GM23338 (cell line): ENCODE measurements at regions not wholly inside any gene's neighbourhood (a gene's known extent, or its start where the extent isn't known, plus 50 kb on each side); places are given as distances from the start of the nearest gene placed in this dataset.

Experiments used
- ATAC-seq: fragments of 200-7000 bp; cut with Tn5 transposase; 3 replicates; pipeline ENCODE4 v1.9.1; 2020
- DNase-seq: peaks from one replicate; pipeline ENCODE4 v3.0.0-alpha.2; 2015; ENCODE audit warnings: low spot score
- H2AFZ ChIP-seq: fragments of 200-600 bp; sonication (generic); 2 replicates; pipeline ENCODE4 v1.8.0; 2016; ENCODE audit warnings: antibody characterized with exemption, mild to moderate bottlenecking, moderate library complexity
- H3F3A ChIP-seq: fragments of 200-600 bp; sonication (generic); replicated peaks from 2 replicates; pipeline ENCODE4 v1.8.0; 2017; ENCODE audit warnings: antibody characterized with exemption, mixed run types, low read depth
- H3K27ac ChIP-seq: fragments of 200-600 bp; sonication (generic); 2 replicates; pipeline ENCODE4 v1.6.1; 2016; ENCODE audit warnings: low read depth
- H3K27me3 ChIP-seq: fragments of 200-600 bp; sonication (generic); 2 replicates; pipeline ENCODE4 v1.8.0; 2016; ENCODE audit warnings: mild to moderate bottlenecking, mixed run types, moderate library complexity; ENCODE audit not compliant: insufficient read depth
- H3K36me3 ChIP-seq: fragments of 200-600 bp; sonication (generic); 2 replicates; pipeline ENCODE4 v1.8.0; 2016; ENCODE audit warnings: mild to moderate bottlenecking; ENCODE audit not compliant: insufficient read depth
- H3K4me1 ChIP-seq: fragments of 200-600 bp; sonication (generic); 2 replicates; pipeline ENCODE4 v1.8.0; 2016; ENCODE audit warnings: mild to moderate bottlenecking, moderate library complexity; ENCODE audit not compliant: insufficient read depth
- H3K4me2 ChIP-seq: fragments of 200-600 bp; sonication (generic); 2 replicates; pipeline ENCODE4 v1.7.1; 2017; ENCODE audit warnings: mixed run types
- H3K4me3 ChIP-seq: fragments of 200-600 bp; sonication (generic); 2 replicates; pipeline ENCODE4 v1.6.1; 2016; ENCODE audit warnings: mixed run types
- H3K79me2 ChIP-seq: fragments of 200-600 bp; sonication (generic); replicated peaks from 2 replicates; pipeline ENCODE4 v1.8.0; 2017; ENCODE audit warnings: mild to moderate bottlenecking; ENCODE audit not compliant: insufficient read depth
- H3K9me2 ChIP-seq: fragments of 200-600 bp; sonication (generic); 2 replicates; pipeline ENCODE4 v1.8.0; 2017; ENCODE audit not compliant: insufficient read depth
- H4K20me1 ChIP-seq: fragments of 200-600 bp; sonication (generic); replicated peaks from 2 replicates; pipeline ENCODE4 v1.8.0; 2017; ENCODE audit warnings: mild to moderate bottlenecking; ENCODE audit not compliant: insufficient read depth
- H3K27ac Mint-ChIP-seq: 2 replicates; pipeline ENCODE4 v1.8.0; 2020; ENCODE audit warnings: inconsistent platforms, mild to moderate bottlenecking, moderate library complexity, mixed read lengths
- H3K27me3 Mint-ChIP-seq: 3 replicates; pipeline ENCODE4 v1.8.0; 2022; ENCODE audit warnings: low read depth, mild to moderate bottlenecking, moderate library complexity, mixed read lengths, inconsistent platforms; ENCODE audit not compliant: insufficient read depth, poor library complexity
- H3K36me3 Mint-ChIP-seq: 3 replicates; pipeline ENCODE4 v1.8.0; 2021; ENCODE audit warnings: low read depth, mild to moderate bottlenecking, inconsistent platforms, moderate library complexity, mixed read lengths
- H3K4me1 Mint-ChIP-seq: 3 replicates; pipeline ENCODE4 v1.8.0; 2020; ENCODE audit warnings: mild to moderate bottlenecking, inconsistent platforms, mixed read lengths
- H3K4me3 Mint-ChIP-seq: 3 replicates; pipeline ENCODE4 v1.8.0; 2021; ENCODE audit warnings: moderate library complexity, mild to moderate bottlenecking, inconsistent platforms, mixed read lengths
- H3K9me3 Mint-ChIP-seq: 3 replicates; pipeline ENCODE4 v1.8.0; 2020; ENCODE audit warnings: moderate library complexity, mild to moderate bottlenecking, inconsistent platforms, mixed read lengths
- CREB1 ChIP-seq: fragments of 250-450 bp; sonication (Bioruptor Pico); IDR thresholded peaks from 2 replicates; pipeline ENCODE4 v1.5.0; 2020; ENCODE audit warnings: low read depth, mild to moderate bottlenecking, moderate library complexity
- ETS1 ChIP-seq: IDR thresholded peaks from 2 replicates; pipeline ENCODE4 v1.6.1; 2016; ENCODE audit warnings: antibody characterized with exemption
- EZH2 ChIP-seq: fragments of 200-600 bp; sonication (generic); IDR thresholded peaks from one replicate; pipeline ENCODE4 v1.8.0; 2017; ENCODE audit warnings: antibody characterized with exemption, mild to moderate bottlenecking, low read depth; ENCODE audit not compliant: unreplicated experiment
- EZH2phosphoT487 ChIP-seq: fragments of 200-600 bp; sonication (generic); IDR thresholded peaks from one replicate; pipeline ENCODE4 v1.8.1; 2018; ENCODE audit warnings: antibody characterized with exemption; ENCODE audit not compliant: unreplicated experiment
- NANOG ChIP-seq: IDR thresholded peaks from 2 replicates; pipeline ENCODE4 v1.6.1; 2016; ENCODE audit warnings: antibody characterized with exemption, borderline replicate concordance
- POLR2AphosphoS5 ChIP-seq: IDR thresholded peaks from 2 replicates; pipeline ENCODE4 v1.6.1; 2016; ENCODE audit warnings: antibody characterized with exemption, low read depth
- REST ChIP-seq: IDR thresholded peaks from one replicate; pipeline ENCODE4 v1.6.1; 2018; ENCODE audit warnings: antibody characterized with exemption; ENCODE audit not compliant: unreplicated experiment
- STAT1 ChIP-seq: IDR thresholded peaks from one replicate; pipeline ENCODE4 v1.6.1; 2016; ENCODE audit warnings: antibody characterized with exemption; ENCODE audit not compliant: unreplicated experiment
- ZNF114 ChIP-seq: fragments of 250-450 bp; sonication (Bioruptor Pico); IDR thresholded peaks from 2 replicates; pipeline ENCODE4 v1.5.0; 2020; ENCODE audit warnings: mild to moderate bottlenecking, moderate library complexity
- ZNF331 ChIP-seq: fragments of 250-450 bp; sonication (Bioruptor Pico); IDR thresholded peaks from 2 replicates; pipeline ENCODE4 v1.5.0; 2020; ENCODE audit warnings: low read depth, mild to moderate bottlenecking, moderate library complexity

DNA sequence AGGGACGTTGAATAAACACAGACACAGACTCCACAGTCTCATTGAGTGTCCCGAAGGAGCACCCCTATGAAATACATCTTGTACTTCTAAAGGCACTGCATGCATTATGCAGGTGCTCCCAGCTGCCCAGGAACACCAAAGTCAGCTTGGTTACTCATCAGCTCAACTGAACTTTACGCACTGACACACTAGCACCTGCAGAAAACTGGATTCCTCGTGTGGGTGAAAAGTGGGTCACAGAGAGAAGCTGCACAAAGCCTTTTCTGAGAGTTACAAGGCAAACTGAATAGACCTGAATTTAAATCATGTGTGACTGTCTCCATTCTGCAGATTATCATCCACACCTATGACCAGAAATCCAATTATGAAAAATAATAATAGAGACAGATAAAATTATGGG lies 527.5 kb upstream of the NBEA start:
- no peaks in the 10 kb centered on the region for H3F3A ChIP-seq
- H3K27ac ChIP-seq = no peak overlapping the region
- Mint-ChIP-seq H3K9me3 (no peaks in the 10 kb centered on the region), H3K4me3 (no peak overlapping the region), H3K4me1 (no peaks in the 10 kb centered on the region), H3K27ac (no peak overlapping the region), H3K27me3 (peaks cover 6% of the 10 kb centered on the region), H3K36me3 (no peaks in the 10 kb centered on the region)
- H3K79me2 ChIP-seq = no peaks in the 10 kb centered on the region
- H3K4me3 ChIP-seq = no peak overlapping the region
- no peak for TF ChIP-seq NANOG
- no peak for TF ChIP-seq REST
- no peak for TF ChIP-seq EZH2phosphoT487
- no peak for TF ChIP-seq EZH2
- no peak for TF ChIP-seq ZNF331 (CRISPR knock-in tag)
- no peak for TF ChIP-seq POLR2AphosphoS5
- no peak for TF ChIP-seq STAT1
- no peak for TF ChIP-seq ETS1
- no peak for TF ChIP-seq ZNF114 (CRISPR knock-in tag)
- no peak for TF ChIP-seq CREB1 (CRISPR knock-in tag)
- no peaks in the 10 kb centered on the region for H3K4me1 ChIP-seq
- no peak overlapping the region for H2AFZ ChIP-seq
- DNase-seq (no peak), ATAC-seq (no peak)
- H3K9me2 ChIP-seq = peaks cover 14% of the 10 kb centered on the region; the same call in 1 of the 2 replicates
- H3K27me3 ChIP-seq = no peaks in the 10 kb centered on the region
- no peak overlapping the region for H3K4me2 ChIP-seq
- no peaks in the 10 kb centered on the region for H3K36me3 ChIP-seq
- H4K20me1 ChIP-seq = no peaks in the 10 kb centered on the region

DNA sequence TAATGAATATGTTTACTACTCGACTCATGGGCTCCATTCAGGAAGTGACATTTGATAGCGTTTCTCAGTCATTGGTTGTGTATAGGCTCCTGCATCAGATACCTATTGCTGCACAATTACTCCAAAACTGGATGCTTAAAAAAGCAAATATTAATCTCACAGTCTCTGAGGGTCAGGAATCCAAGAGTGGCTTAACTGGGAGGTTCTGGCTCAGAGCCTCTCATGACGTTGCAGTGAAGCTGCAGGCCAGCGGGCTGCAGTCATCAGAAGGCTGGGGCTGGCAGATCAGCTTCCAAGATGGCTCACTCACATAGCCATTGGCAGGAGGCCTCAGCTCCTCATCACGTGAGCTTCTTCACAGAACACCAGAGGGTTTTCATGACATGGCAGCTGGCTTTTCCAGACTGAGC lies 525.1 kb upstream of the NBEA start:
- Histone ChIP-seq H3K4me2 (no peak overlapping the region), H3K4me3 (no peak overlapping the region), H3K27ac (no peak overlapping the region), H3K79me2 (no peaks in the 10 kb centered on the region), H4K20me1 (no peaks in the 10 kb centered on the region), H2AFZ (peak overlapping the region; percentile 57; the same call in 1 of the 2 replicates), H3K9me2 (peaks cover 19% of the 10 kb centered on the region; the same call in 1 of the 2 replicates), H3K36me3 (no peaks in the 10 kb centered on the region), H3K4me1 (no peaks in the 10 kb centered on the region), H3F3A (no peaks in the 10 kb centered on the region), H3K27me3 (no peaks in the 10 kb centered on the region)
- TF ChIP-seq REST (no peak), STAT1 (no peak), EZH2phosphoT487 (no peak), EZH2 (no peak), CREB1 (CRISPR knock-in tag) (no peak), POLR2AphosphoS5 (no peak), ZNF331 (CRISPR knock-in tag) (no peak)
- ATAC-seq = no peak
- peak; percentile 1 for DNase-seq
- Mint-ChIP-seq H3K36me3 (no peaks in the 10 kb centered on the region), H3K9me3 (no peaks in the 10 kb centered on the region), H3K27me3 (peaks cover 6% of the 10 kb centered on the region), H3K4me3 (no peak overlapping the region), H3K4me1 (no peaks in the 10 kb centered on the region), H3K27ac (no peak overlapping the region)
